PC-9 (cell line): ENCODE measurements at regions not wholly inside any gene's neighbourhood (a gene's known extent, or its start where the extent isn't known, plus 50 kb on each side); places are given as distances from the start of the nearest gene placed in this dataset.

Experiments used
- BruUV-seq: library from RNA; stranded (reverse); fragments of 400-500 nt; replicated peaks from 2 replicates; lab custom pipeline; 2021; lab: Mats Ljungman, UMichigan
- CTCF ChIA-PET: fragments of 300-600 bp; sonication (Branson Sonifier 250); formaldehyde crosslinking; loops from one replicate; lab custom pipeline; 2022; ENCODE audit warnings: antibody characterized with exemption; lab: Charles Lee
- POLR2A ChIA-PET: fragments of 300-600 bp; sonication (Branson Sonifier 250); formaldehyde crosslinking; loops from one replicate; lab custom pipeline; 2022; ENCODE audit warnings: antibody characterized with exemption; ENCODE audit not compliant: unreplicated experiment; lab: Charles Lee
- DNase-seq, 2 experiments: peaks; one replicate each; pipeline versions ENCODE4 v3.0.0 to v3.0.0-alpha.2; 2015 to 2022; ENCODE audit warnings: mixed read lengths in 1 of 2
- H2AFZ ChIP-seq: fragments of 200-600 bp; sonication (generic); 2 replicates; pipeline ENCODE4 v1.8.1; 2017; ENCODE audit warnings: antibody characterized with exemption
- H3F3A ChIP-seq: fragments of 200-600 bp; sonication (generic); 2 replicates; pipeline ENCODE4 v1.8.1; 2017; ENCODE audit warnings: antibody characterized with exemption, mild to moderate bottlenecking, low read depth; ENCODE audit not compliant: insufficient read depth
- H3K27ac ChIP-seq: fragments of 200-600 bp; sonication (generic); 2 replicates; pipeline ENCODE4 v1.6.1; 2016; ENCODE audit warnings: mixed run types
- H3K27me3 ChIP-seq: fragments of 200-600 bp; sonication (generic); 2 replicates; pipeline ENCODE4 v1.6.1; 2016; ENCODE audit warnings: low read depth, mixed run types; ENCODE audit not compliant: insufficient read depth
- H3K36me3 ChIP-seq: fragments of 200-600 bp; sonication (generic); 2 replicates; pipeline ENCODE4 v1.6.1; 2016; ENCODE audit warnings: low read depth, mixed run types
- H3K4me1 ChIP-seq: fragments of 200-600 bp; sonication (generic); replicated peaks from 2 replicates; pipeline ENCODE4 v1.6.1; 2016; ENCODE audit warnings: mixed run types; ENCODE audit not compliant: insufficient read depth
- H3K4me2 ChIP-seq: fragments of 200-600 bp; sonication (generic); 2 replicates; pipeline ENCODE4 v1.6.1; 2017; ENCODE audit warnings: mixed run types
- H3K4me3 ChIP-seq: fragments of 200-600 bp; sonication (generic); 2 replicates; pipeline ENCODE4 v1.6.1; 2016; ENCODE audit warnings: mixed run types
- H3K79me2 ChIP-seq: fragments of 200-600 bp; sonication (generic); 2 replicates; pipeline ENCODE4 v1.6.1; 2017; ENCODE audit warnings: low read depth, mixed run types
- H3K9me2 ChIP-seq: fragments of 200-600 bp; sonication (generic); 2 replicates; pipeline ENCODE4 v1.8.1; 2017; ENCODE audit warnings: mild to moderate bottlenecking; ENCODE audit not compliant: insufficient read depth
- H3K9me3 ChIP-seq: fragments of 200-600 bp; sonication (generic); 2 replicates; pipeline ENCODE4 v1.8.1; 2016; ENCODE audit warnings: low read depth; ENCODE audit not compliant: insufficient read depth
- H4K20me1 ChIP-seq: fragments of 200-600 bp; sonication (generic); 2 replicates; pipeline ENCODE4 v1.8.1; 2017; ENCODE audit not compliant: insufficient read depth
- EZH2 ChIP-seq: fragments of 200-600 bp; sonication (generic); IDR thresholded peaks from 2 replicates; pipeline ENCODE4 v1.8.0; 2017; ENCODE audit warnings: antibody characterized with exemption, low read depth
- intact Hi-C: fragments of 100-400 bp; cut with micrococcal nuclease; formaldehyde crosslinking; loops from one replicate; pipeline ENCODE4 v1.10.0; 2022; ENCODE audit not compliant: unreplicated experiment
- TF ChIP-seq, protein P1 (sequence below): fragments of 200-600 bp; sonication (generic); conservative IDR thresholded peaks from 2 replicates; pipeline ENCODE4 v1.6.1; 2017; ENCODE audit warnings: mixed run types, antibody characterized with exemption, mild to moderate bottlenecking, moderate library complexity

DNA sequence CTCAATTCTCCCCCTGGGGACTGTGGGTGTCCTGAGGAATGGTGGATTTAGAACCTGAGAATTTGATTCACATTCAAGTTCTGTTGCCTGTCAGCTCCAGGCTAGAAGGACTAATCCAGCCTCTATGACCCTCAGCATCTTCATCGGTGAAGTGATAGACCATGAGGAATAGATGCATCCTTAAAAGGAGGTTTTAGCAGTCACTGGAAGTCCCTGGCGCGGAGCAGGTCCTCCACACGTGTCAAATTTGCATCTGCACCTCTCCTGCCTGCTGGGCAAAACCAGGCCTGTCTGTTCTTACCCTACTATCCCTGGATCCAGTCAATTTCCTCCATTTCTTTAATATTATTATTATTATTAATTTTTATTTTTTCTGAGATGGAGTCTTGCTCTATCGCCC, 808.4 kb downstream of the TBC1D22A start:
- H3K79me2 ChIP-seq: no peaks in the 10 kb centered on the region
- no TSS peak for BruUV-seq
- no peak overlapping the region for H2AFZ ChIP-seq
- H3K27ac ChIP-seq: no peak overlapping the region
- H3K4me3 ChIP-seq: no peak overlapping the region
- H4K20me1 ChIP-seq: no peaks in the 10 kb centered on the region
- H3K9me3 ChIP-seq: 0 out of 2 replicates have a peak, but pooled peaks cover 2% of the 10 kb centered on the region
- no peaks in the 10 kb centered on the region for H3K36me3 ChIP-seq
- H3K9me2 ChIP-seq: no peaks in the 10 kb centered on the region
- POLR2A ChIA-PET: no interaction called here
- H3K4me1 ChIP-seq: no peaks in the 10 kb centered on the region
- intact Hi-C loops: no loop called here
- H3K27me3 ChIP-seq: peaks cover 95% of the 10 kb centered on the region
- peak in 1 of 2 experiments; percentile 21 for DNase-seq
- no peaks in the 10 kb centered on the region for H3F3A ChIP-seq
- TF ChIP-seq EZH2: no peak
- TF ChIP-seq, protein P1, sequence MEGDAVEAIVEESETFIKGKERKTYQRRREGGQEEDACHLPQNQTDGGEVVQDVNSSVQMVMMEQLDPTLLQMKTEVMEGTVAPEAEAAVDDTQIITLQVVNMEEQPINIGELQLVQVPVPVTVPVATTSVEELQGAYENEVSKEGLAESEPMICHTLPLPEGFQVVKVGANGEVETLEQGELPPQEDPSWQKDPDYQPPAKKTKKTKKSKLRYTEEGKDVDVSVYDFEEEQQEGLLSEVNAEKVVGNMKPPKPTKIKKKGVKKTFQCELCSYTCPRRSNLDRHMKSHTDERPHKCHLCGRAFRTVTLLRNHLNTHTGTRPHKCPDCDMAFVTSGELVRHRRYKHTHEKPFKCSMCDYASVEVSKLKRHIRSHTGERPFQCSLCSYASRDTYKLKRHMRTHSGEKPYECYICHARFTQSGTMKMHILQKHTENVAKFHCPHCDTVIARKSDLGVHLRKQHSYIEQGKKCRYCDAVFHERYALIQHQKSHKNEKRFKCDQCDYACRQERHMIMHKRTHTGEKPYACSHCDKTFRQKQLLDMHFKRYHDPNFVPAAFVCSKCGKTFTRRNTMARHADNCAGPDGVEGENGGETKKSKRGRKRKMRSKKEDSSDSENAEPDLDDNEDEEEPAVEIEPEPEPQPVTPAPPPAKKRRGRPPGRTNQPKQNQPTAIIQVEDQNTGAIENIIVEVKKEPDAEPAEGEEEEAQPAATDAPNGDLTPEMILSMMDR: no peak
- no peak overlapping the region for H3K4me2 ChIP-seq
- CTCF ChIA-PET: no interaction called here

DNA sequence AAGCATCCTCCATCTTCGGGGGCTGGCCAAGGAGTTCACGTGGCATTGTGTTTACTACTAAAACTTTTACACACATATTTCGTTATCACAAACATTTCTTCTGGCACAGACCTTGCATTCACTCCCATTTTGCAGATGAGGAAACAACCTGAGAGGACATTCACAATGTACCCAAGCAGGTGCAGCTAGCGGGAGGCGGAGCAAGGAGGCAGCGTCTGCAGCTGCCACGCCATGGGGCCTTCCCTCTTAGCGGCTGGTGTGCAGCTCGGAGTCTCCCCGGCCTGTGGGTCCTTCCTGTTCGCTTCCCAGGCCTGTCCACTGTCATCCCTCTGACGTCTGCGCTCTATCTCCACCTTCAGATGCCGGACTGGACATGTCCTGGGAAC, 807.8 kb downstream of the TBC1D22A start:
- Histone ChIP-seq H3K9me2 (no peaks in the 10 kb centered on the region), H2AFZ (no peak overlapping the region), H3F3A (no peaks in the 10 kb centered on the region), H3K4me1 (no peaks in the 10 kb centered on the region), H3K9me3 (0 out of 2 replicates have a peak, but pooled peaks cover 2% of the 10 kb centered on the region), H3K4me2 (no peak overlapping the region), H3K27ac (no peak overlapping the region), H3K79me2 (no peaks in the 10 kb centered on the region), H3K27me3 (peaks cover 95% of the 10 kb centered on the region), H4K20me1 (no peaks in the 10 kb centered on the region), H3K36me3 (no peaks in the 10 kb centered on the region), H3K4me3 (no peak overlapping the region)
- DNase-seq: no peak
- intact Hi-C loops: no loop called here
- no TSS peak for BruUV-seq
- CTCF ChIA-PET: no interaction called here
- POLR2A ChIA-PET: no interaction called here
- TF ChIP-seq, protein P1: no peak
- no peak for TF ChIP-seq EZH2

DNA sequence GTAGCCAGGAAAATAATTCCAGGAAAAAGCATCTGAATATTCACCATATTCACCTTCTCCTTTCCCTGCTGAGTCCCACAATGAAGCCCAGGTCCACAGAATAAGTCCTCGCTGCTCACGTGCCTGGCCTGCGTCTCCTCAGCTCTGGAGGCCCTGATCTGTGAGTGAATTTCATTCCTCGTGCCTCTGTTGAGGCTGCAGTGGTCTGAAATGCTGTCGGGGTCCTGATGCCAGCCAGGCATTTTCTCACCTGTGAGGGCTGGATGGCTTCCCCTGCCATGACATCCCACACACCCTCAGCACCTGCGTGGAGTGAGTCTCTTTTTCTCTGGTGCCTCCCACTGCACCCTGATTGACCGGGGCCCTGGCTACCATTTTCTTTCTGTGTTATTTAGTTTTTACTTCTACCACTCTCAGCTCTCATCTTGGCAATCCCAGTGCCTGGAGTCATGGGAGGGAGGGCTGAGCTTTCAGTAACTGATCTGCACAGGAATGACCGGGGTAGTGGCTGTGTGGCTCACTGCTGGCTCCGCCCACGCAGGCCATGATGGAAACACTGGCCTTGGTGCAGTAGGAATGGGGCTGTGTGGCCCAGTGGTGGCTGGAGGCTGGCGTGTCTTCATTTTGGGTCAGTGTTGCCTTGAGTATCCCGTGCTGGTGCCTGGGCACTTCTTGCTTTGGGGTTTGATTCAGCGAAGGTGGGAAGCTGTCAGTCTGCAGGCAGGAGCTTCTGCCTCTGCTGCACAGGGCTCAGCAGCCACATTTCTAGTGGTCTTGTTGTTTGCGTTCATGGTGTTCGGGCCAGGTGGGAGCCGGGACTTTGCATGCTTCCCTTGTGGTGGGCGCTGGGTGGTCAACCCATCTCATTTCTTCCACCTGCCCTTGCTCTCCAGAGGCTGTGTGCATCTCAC, 807.2 kb downstream of the TBC1D22A start:
- peak in 1 of 2 experiments; percentile 3 for DNase-seq
- Histone ChIP-seq H4K20me1 (no peaks in the 10 kb centered on the region), H2AFZ (no peak overlapping the region), H3K4me2 (no peak overlapping the region), H3K9me3 (0 out of 2 replicates have a peak, but pooled peaks cover 2% of the 10 kb centered on the region), H3K9me2 (no peaks in the 10 kb centered on the region), H3K4me3 (no peak overlapping the region), H3K4me1 (no peaks in the 10 kb centered on the region), H3K27ac (no peak overlapping the region), H3K79me2 (no peaks in the 10 kb centered on the region), H3F3A (no peaks in the 10 kb centered on the region), H3K27me3 (peaks cover 95% of the 10 kb centered on the region), H3K36me3 (no peaks in the 10 kb centered on the region)
- ChIA-PET CTCF (no interaction called here), POLR2A (no interaction called here)
- TF ChIP-seq, protein P1: no peak
- no peak for TF ChIP-seq EZH2
- intact Hi-C loops: no loop called here
- BruUV-seq: no TSS peak
